ENCODE measurements at regions not wholly inside any gene's neighbourhood (a gene's known extent, or its start where the extent isn't known, plus 50 kb on each side); places are given as distances from the start of the nearest gene placed in this dataset.

DNA sequence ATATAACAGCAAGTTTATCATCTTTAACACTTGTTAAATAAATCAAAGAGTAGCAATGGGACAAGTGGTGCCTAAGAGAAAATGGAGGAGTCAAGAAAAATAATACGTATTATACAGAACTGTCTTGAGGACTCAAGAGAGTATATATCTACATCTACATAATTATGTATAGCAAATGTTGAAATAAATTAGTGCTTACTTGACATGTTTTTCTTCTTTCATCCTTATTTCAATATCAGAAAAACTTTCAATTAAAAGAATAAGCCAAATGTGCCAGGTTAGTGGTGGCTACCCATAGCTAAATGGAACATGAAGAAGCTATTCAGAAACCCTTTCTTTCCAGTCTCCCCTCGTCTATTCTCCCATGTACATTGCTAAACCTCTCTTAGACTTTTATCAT lies 267.3 kb upstream of the SPOPL start:
- TF ChIP-seq, protein P1, sequence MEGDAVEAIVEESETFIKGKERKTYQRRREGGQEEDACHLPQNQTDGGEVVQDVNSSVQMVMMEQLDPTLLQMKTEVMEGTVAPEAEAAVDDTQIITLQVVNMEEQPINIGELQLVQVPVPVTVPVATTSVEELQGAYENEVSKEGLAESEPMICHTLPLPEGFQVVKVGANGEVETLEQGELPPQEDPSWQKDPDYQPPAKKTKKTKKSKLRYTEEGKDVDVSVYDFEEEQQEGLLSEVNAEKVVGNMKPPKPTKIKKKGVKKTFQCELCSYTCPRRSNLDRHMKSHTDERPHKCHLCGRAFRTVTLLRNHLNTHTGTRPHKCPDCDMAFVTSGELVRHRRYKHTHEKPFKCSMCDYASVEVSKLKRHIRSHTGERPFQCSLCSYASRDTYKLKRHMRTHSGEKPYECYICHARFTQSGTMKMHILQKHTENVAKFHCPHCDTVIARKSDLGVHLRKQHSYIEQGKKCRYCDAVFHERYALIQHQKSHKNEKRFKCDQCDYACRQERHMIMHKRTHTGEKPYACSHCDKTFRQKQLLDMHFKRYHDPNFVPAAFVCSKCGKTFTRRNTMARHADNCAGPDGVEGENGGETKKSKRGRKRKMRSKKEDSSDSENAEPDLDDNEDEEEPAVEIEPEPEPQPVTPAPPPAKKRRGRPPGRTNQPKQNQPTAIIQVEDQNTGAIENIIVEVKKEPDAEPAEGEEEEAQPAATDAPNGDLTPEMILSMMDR (IDR thresholded peaks at IDR 0.05; ENCODE audit: low read depth, low read length), result no peak
- H3K4me3 ChIP-seq (ENCODE audit: low read depth, low read length), result no peak overlapping the region

DNA sequence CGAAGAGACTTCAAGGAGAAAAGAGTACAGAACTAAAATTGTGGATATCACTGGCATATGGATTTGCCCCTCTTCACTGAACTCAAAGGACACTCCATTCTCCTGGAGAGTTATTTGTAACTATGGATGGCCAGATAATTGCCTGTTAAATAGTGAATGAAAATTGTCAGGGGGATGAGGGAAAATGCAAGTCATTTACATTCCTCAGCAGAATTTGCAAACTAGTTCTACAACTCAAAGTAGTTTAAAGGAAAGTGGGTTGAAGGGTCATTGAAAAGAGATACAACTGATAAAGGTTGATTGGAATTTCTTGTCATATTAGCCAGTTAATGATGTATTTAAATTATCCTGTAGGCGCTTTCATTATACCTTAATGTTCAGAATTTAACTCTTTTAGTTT lies 266.5 kb upstream of the SPOPL start:
- TF ChIP-seq, protein P1 (IDR thresholded peaks at IDR 0.05; ENCODE audit: low read depth, low read length), result no peak
- H3K4me3 ChIP-seq (ENCODE audit: low read depth, low read length), result no peak overlapping the region

DNA sequence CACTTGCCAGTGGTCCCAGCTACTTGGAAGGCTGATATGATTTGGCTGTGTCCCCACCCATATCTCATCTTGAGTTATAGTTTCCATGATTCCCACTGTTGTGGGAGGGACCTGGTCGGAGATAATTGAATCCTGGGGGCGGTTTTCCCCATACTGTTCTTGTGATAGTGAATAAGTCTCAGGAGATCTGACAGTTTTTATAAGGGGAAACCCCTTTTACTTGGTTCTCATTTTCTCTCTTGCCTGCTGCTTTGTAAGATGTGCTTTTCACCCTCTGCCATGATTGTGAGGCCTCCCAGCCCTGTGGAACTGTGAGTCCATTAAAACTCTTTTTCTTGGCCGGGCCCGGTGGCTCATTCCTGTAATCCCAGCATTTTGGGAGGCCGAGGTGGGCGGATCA lies 265.4 kb upstream of the SPOPL start:
- TF ChIP-seq, protein P1 (IDR thresholded peaks at IDR 0.05; ENCODE audit: low read depth, low read length), result no peak
- no peak overlapping the region for H3K4me3 ChIP-seq (ENCODE audit: low read depth, low read length)

DNA sequence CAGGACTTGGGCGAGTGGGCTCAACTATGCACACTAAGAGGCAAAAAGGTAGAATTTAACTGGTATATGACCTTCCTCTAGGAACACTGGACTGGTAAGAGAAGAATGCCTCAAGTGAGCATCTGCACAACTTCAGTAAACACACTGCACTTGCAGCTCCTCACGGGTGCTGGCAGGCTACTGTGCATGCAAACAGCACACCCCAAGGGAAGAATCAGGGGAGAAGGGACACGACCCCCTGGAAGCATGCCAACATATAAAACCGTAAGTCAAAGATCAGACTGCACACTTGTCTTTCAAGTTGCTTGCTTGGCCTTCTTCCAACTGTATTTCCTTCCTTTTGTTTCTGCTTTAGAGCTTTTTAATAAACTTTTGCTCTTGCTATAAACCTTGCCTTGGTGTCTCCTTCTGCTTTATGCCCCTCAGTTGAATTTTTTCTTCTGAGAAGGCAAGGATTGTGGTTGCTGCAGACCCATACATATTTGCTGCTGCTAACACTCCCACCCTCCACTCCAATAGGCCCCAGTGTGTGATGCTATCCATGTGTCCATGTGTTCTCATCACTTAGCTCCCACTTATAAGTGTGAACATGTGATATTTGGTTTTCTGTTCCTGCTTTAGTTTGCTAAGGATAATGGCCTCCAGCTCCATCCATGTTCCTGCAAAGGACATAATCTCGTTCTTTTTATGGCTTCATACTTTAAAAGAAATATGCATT lies 263.7 kb upstream of the SPOPL start:
- no peak overlapping the region for H3K4me3 ChIP-seq (ENCODE audit: low read depth, low read length)
- TF ChIP-seq, protein P1 (IDR thresholded peaks at IDR 0.05; ENCODE audit: low read depth, low read length), result no peak

DNA sequence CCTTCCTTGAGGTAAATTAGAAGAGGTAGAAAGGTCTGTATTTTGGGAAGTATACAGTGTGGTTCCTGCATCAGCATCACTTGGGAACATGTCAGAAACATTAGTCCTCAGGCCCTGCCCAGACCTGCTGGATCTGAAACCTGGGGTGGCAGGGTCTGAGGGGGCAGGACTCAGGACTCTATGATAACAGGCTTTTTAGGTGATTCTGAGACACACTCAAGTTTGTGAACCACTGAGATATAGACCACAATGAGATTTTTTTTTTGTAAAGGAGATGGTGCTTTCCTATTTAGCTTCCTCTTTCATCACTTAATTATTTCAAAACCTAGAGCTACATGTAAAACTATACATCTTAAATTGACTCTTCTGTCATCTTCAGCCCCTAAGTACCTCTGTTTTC lies 262.7 kb upstream of the SPOPL start:
- no peak overlapping the region for H3K4me3 ChIP-seq (ENCODE audit: low read depth, low read length)
- TF ChIP-seq, protein P1 (IDR thresholded peaks at IDR 0.05; ENCODE audit: low read depth, low read length), result no peak

DNA sequence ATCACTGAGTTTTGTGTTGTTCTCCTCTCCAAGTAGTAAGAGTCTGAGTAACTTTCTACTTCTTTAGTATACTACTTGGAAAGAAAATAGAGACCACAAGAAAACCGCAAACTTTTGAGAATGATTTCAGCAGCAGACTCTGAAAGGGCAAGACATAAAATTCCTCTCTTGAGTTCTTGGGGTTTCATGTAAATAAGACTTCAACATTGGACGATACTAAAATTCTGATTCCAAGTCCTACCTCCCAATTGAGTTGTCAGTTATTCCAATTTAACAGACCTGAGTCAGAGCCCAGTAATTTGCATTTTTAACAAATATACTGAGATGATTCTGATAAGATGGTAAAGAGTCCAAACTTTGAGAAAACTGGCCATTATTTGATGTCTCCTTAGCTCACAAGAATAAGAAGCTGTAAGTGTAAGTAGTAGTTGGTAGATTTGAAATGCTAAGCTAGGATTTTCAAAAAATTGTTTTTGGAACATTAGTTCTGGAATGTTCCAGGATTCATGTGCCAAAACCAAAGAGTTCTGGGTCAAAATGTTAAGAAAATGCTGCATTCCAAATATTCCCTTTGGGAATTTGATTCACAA lies 261.6 kb upstream of the SPOPL start:
- H3K4me3 ChIP-seq (ENCODE audit: low read depth, low read length), result no peak overlapping the region
- TF ChIP-seq, protein P1 (IDR thresholded peaks at IDR 0.05; ENCODE audit: low read depth, low read length), result no peak

DNA sequence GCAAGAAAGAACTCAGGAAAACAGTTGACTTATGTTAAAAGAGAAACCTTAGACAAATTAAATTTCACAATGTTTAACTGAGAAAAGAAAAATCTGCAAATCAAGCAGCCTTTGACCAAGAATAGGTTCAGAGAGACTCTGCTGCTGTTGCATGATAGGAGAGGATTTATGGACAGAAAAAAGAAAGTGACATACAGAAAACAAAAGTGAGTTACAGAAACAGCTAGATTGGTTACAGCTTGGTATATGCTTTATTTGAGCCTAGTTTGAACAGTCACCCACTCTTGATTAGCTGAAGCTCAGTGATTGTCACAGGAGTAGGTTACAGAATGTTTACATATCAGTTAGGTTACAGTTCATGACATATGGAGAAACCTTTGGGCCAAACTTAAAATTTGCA lies 258.2 kb upstream of the SPOPL start:
- H3K4me3 ChIP-seq (ENCODE audit: low read depth, low read length), result no peak overlapping the region
- TF ChIP-seq, protein P1 (IDR thresholded peaks at IDR 0.05; ENCODE audit: low read depth, low read length), result no peak
